Upper lobe of left lung (tissue), 6 donors: ENCODE measurements at regions not wholly inside any gene's neighbourhood (a gene's known extent, or its start where the extent isn't known, plus 50 kb on each side); places are given as distances from the start of the nearest gene placed in this dataset.

Experiments used
- ATAC-seq, 2 donors: fragments of 200-7000 bp; cut with Tn5 transposase; one replicate each; pipeline ENCODE4 v1.9.1; 2022; ENCODE audit warnings: mild to moderate bottlenecking in 2 of 2, moderate library complexity in 2 of 2; ENCODE audit not compliant: low FRiP score in 2 of 2
- DNase-seq, 2 donors: peaks; one replicate each; pipeline ENCODE4 v3.0.0-alpha.2; 2019 to 2020
- H3K27ac ChIP-seq, 4 donors: fragments of 200-600 bp; sonication (generic); one replicate each; pipeline ENCODE4 v1.5.1; 2016 to 2019
- H3K27me3 ChIP-seq, 4 donors: fragments of 200-600 bp; sonication (generic); one replicate each; pipeline ENCODE4 v1.5.1; 2017 to 2019
- H3K36me3 ChIP-seq, 4 donors: fragments of 200-600 bp; sonication (generic); one replicate each; pipeline ENCODE4 v1.5.1; 2016 to 2019
- H3K4me1 ChIP-seq, 4 donors: fragments of 200-600 bp; sonication (generic); one replicate each; pipeline ENCODE4 v1.5.1; 2018 to 2019
- H3K4me3 ChIP-seq, 4 donors: fragments of 200-600 bp; sonication (generic); one replicate each; pipeline ENCODE4 v1.5.1; 2017 to 2019; ENCODE audit warnings: mild to moderate bottlenecking in 2 of 4, moderate library complexity in 1 of 4
- H3K9me3 ChIP-seq, 4 donors: fragments of 200-600 bp; sonication (generic); one replicate each; pipeline ENCODE4 v1.5.1; 2018 to 2019
- CTCF ChIP-seq, 6 experiments: fragments of 450-650 bp in 4 of 6; fragments of 200-600 bp in 2 of 6; sonication (generic) in 2 of 6; IDR thresholded peaks; one replicate each; pipeline ENCODE4 v1.5.1; 2016 to 2019; ENCODE audit warnings: antibody characterized with exemption in 6 of 6
- EP300 ChIP-seq, 4 donors: sonication (generic); formaldehyde crosslinking; IDR thresholded peaks; one replicate each; pipeline ENCODE4 v1.5.1; 2017; ENCODE audit warnings: antibody characterized with exemption in 4 of 4, control low read depth in 2 of 4
- POLR2A ChIP-seq, 4 donors: fragments of 450-650 bp; IDR thresholded peaks; one replicate each; pipeline ENCODE4 v1.5.1; 2016 to 2017; ENCODE audit warnings: antibody characterized with exemption in 4 of 4, mild to moderate bottlenecking in 2 of 4
- POLR2AphosphoS5 ChIP-seq, 2 donors: sonication (generic); formaldehyde crosslinking; IDR thresholded peaks; one replicate each; pipeline ENCODE4 v1.5.1; 2017; ENCODE audit warnings: antibody characterized with exemption in 2 of 2
- WGBS, 2 donors: methylation state at CpG; one replicate each; pipeline ENCODE4 v1.1.5; 2017 to 2018; 5-methylcytosine and 5-hydroxymethylcytosine counted together
- donor health status: DM: no; HTN: no; CAD: no; lungs with moderate emphysema.
- donor health status: DM: no; HTN: yes; CAD: no; lungs with severe emphysema.

GRCh38 chr1:5490635-5491034, 501.6 kb downstream of the NPHP4 start:
- Histone ChIP-seq H3K4me1 (no peaks in the 10 kb centered on the region), H3K9me3 (no peaks in the 10 kb centered on the region), H3K27ac (no peak overlapping the region), H3K36me3 (no peaks in the 10 kb centered on the region), H3K27me3 (peaks cover 0 to 9% (median 0%) of the 10 kb centered on the region in 4 donors), H3K4me3 (no peak overlapping the region)
- no peak for DNase-seq
- TF ChIP-seq POLR2A (IDR thresholded peaks at IDR 0.05) (no peak), CTCF (IDR thresholded peaks at IDR 0.05) (no peak), EP300 (IDR thresholded peaks at IDR 0.05) (no peak), POLR2AphosphoS5 (IDR thresholded peaks at IDR 0.05) (no peak)
- no peak for ATAC-seq
- 45 to 55% methylated on average over 12 of the region's 12 CpGs for whole genome bisulfite sequencing, 2 donors

- no peaks in the 10 kb centered on the region for H3K4me1 ChIP-seq
- peaks cover 0 to 6% (median 0%) of the 10 kb centered on the region in 4 donors for H3K27me3 ChIP-seq
- no peak overlapping the region for H3K4me3 ChIP-seq
- H3K9me3 ChIP-seq, result no peaks in the 10 kb centered on the region
- 89 to 95% methylated on average over 1 of the region's 1 CpG for WGBS, 2 donors
- ATAC-seq (no peak), DNase-seq (no peak)
- TF ChIP-seq CTCF (IDR thresholded peaks at IDR 0.05), result no peak
- H3K36me3 ChIP-seq, result no peaks in the 10 kb centered on the region
- H3K27ac ChIP-seq, result no peak overlapping the region
Measured at GRCh38 chr1:5488448-5488847, 503.8 kb downstream of the NPHP4 start.

GRCh38 chr1:5485968-5486696, 506.1 kb downstream of the NPHP4 start:
- peaks cover 0 to 6% (median 0%) of the 10 kb centered on the region in 4 donors for H3K27me3 ChIP-seq
- no peaks in the 10 kb centered on the region for H3K9me3 ChIP-seq
- no peak for ATAC-seq
- no peak for TF ChIP-seq POLR2A (IDR thresholded peaks at IDR 0.05)
- no peak for TF ChIP-seq CTCF (IDR thresholded peaks at IDR 0.05)
- no peaks in the 10 kb centered on the region for H3K36me3 ChIP-seq
- DNase-seq, result no peak
- no peaks in the 10 kb centered on the region for H3K4me1 ChIP-seq
- H3K27ac ChIP-seq, result no peak overlapping the region
- H3K4me3 ChIP-seq, result no peak overlapping the region
- WGBS, 2 donors, result 83 to 98% methylated on average over 5 to 7 of the region's 7 CpGs

GRCh38 chr1:5485436-5485835, 506.8 kb downstream of the NPHP4 start:
- Histone ChIP-seq H3K9me3 (no peaks in the 10 kb centered on the region), H3K4me1 (no peaks in the 10 kb centered on the region), H3K27ac (no peak overlapping the region), H3K27me3 (peaks cover 0 to 6% (median 0%) of the 10 kb centered on the region in 4 donors), H3K4me3 (no peak overlapping the region), H3K36me3 (no peaks in the 10 kb centered on the region)
- no peak for DNase-seq
- no peak for TF ChIP-seq POLR2AphosphoS5 (IDR thresholded peaks at IDR 0.05)
- TF ChIP-seq EP300 (IDR thresholded peaks at IDR 0.05), result no peak
- no peak for TF ChIP-seq CTCF (IDR thresholded peaks at IDR 0.05)
- TF ChIP-seq POLR2A (IDR thresholded peaks at IDR 0.05), result no peak
- ATAC-seq, result no peak
- WGBS, 2 donors, result 48 to 69% methylated on average over 2 of the region's 2 CpGs

GRCh38 chr1:5484451-5485165, 507.6 kb downstream of the NPHP4 start:
- Histone ChIP-seq H3K27me3 (peaks cover 0 to 6% (median 0%) of the 10 kb centered on the region in 4 donors), H3K27ac (no peak overlapping the region), H3K4me3 (no peak overlapping the region), H3K9me3 (no peaks in the 10 kb centered on the region), H3K36me3 (no peaks in the 10 kb centered on the region), H3K4me1 (no peaks in the 10 kb centered on the region)
- ATAC-seq, result no peak
- TF ChIP-seq POLR2AphosphoS5 (IDR thresholded peaks at IDR 0.05) (no peak), POLR2A (IDR thresholded peaks at IDR 0.05) (no peak), CTCF (IDR thresholded peaks at IDR 0.05) (no peak), EP300 (IDR thresholded peaks at IDR 0.05) (no peak)
- DNase-seq, result no peak
- WGBS, 2 donors, result 70 to 81% methylated on average over 12 to 15 of the region's 15 CpGs
